ENCODE measurements at regions not wholly inside any gene's neighbourhood (a gene's known extent, or its start where the extent isn't known, plus 50 kb on each side); places are given as distances from the start of the nearest gene placed in this dataset.

- Histone ChIP-seq H3K9me2 (ENCODE audit: insufficient read depth) (peaks cover 25% of the 10 kb centered on the region), H3K36me3 (ENCODE audit: insufficient read depth) (no peaks in the 10 kb centered on the region), H4K20me1 (replicated peaks; ENCODE audit: insufficient read depth) (no peaks in the 10 kb centered on the region), H3K79me2 (replicated peaks; ENCODE audit: insufficient read depth) (no peaks in the 10 kb centered on the region), H3K4me1 (ENCODE audit: insufficient read depth) (no peaks in the 10 kb centered on the region), H3K27ac (ENCODE audit: low read depth) (no peak overlapping the region), H2AFZ (no peak overlapping the region), H3K27me3 (ENCODE audit: insufficient read depth) (no peaks in the 10 kb centered on the region), H3K4me3 (no peak overlapping the region), H3F3A (replicated peaks; ENCODE audit: low read depth) (no peaks in the 10 kb centered on the region), H3K4me2 (no peak overlapping the region)
- H3K4me1 Mint-ChIP-seq: no peaks in the 10 kb centered on the region; the same call in 2 of the 3 replicates
- no peak overlapping the region for H3K27ac Mint-ChIP-seq
- TF ChIP-seq CREB1 (CRISPR knock-in tag; IDR thresholded peaks at IDR 0.05; ENCODE audit: low read depth) (no peak), ZNF114 (CRISPR knock-in tag; IDR thresholded peaks at IDR 0.05) (no peak), POLR2AphosphoS5 (IDR thresholded peaks at IDR 0.05; ENCODE audit: low read depth) (no peak), ZNF462 (CRISPR knock-in tag; IDR thresholded peaks at IDR 0.05) (no peak), EZH2phosphoT487 (IDR thresholded peaks at IDR 0.05; ENCODE audit: unreplicated experiment) (no peak), REST (IDR thresholded peaks at IDR 0.05; ENCODE audit: unreplicated experiment) (no peak), ETS1 (IDR thresholded peaks at IDR 0.05) (no peak), JUNB (IDR thresholded peaks at IDR 0.05; ENCODE audit: unreplicated experiment) (no peak), CTCF (conservative IDR thresholded peaks at IDR 0.05; ENCODE audit: low read depth in 2 of 2) (no peak), EZH2 (IDR thresholded peaks at IDR 0.05; ENCODE audit: low read depth, unreplicated experiment) (no peak), ZNF331 (CRISPR knock-in tag; IDR thresholded peaks at IDR 0.05; ENCODE audit: low read depth) (no peak), STAT1 (IDR thresholded peaks at IDR 0.05; ENCODE audit: unreplicated experiment) (no peak), NANOG (IDR thresholded peaks at IDR 0.05; ENCODE audit: borderline replicate concordance) (no peak)
- no peaks in the 10 kb centered on the region for H3K27me3 Mint-ChIP-seq (ENCODE audit: insufficient read depth, low read depth, poor library complexity)
- ATAC-seq (no peak), DNase-seq (ENCODE audit: low spot score) (no peak)
- no peaks in the 10 kb centered on the region for H3K36me3 Mint-ChIP-seq (ENCODE audit: low read depth)
- H3K4me3 Mint-ChIP-seq: no peak overlapping the region
- H3K9me3 Mint-ChIP-seq: no peaks in the 10 kb centered on the region
These were observed 127.1 kb upstream of the FBXL17 start for GRCh38 chr5:108508979-108509378.

Data from GM23338 (cell line).